ENCODE measurements at regions not wholly inside any gene's neighbourhood (a gene's known extent, or its start where the extent isn't known, plus 50 kb on each side); places are given as distances from the start of the nearest gene placed in this dataset.

GRCh38 chr5:125333416-125333815 is 587.0 kb upstream of the ZNF608 start:
- no peak overlapping the region for H3K4me3 Mint-ChIP-seq
- no peaks in the 10 kb centered on the region for H3K4me1 Mint-ChIP-seq
- no peak overlapping the region for H3K27ac Mint-ChIP-seq
- no peaks in the 10 kb centered on the region for H3K27me3 Mint-ChIP-seq
- no peaks in the 10 kb centered on the region for H3K36me3 Mint-ChIP-seq (ENCODE audit: low read depth)
- peaks cover 8% of the 10 kb centered on the region for H3K9me3 Mint-ChIP-seq
- no peak for ATAC-seq (replicated peaks)

GRCh38 chr5:125336401-125336800 is 590.0 kb upstream of the ZNF608 start:
- H3K4me1 Mint-ChIP-seq, result no peaks in the 10 kb centered on the region
- no peak overlapping the region for H3K4me3 Mint-ChIP-seq
- H3K9me3 Mint-ChIP-seq, result peaks cover 15% of the 10 kb centered on the region
- H3K27me3 Mint-ChIP-seq, result no peaks in the 10 kb centered on the region
- no peak overlapping the region for H3K27ac Mint-ChIP-seq
- no peak for ATAC-seq (replicated peaks)
- H3K36me3 Mint-ChIP-seq (ENCODE audit: low read depth), result no peaks in the 10 kb centered on the region

DNA sequence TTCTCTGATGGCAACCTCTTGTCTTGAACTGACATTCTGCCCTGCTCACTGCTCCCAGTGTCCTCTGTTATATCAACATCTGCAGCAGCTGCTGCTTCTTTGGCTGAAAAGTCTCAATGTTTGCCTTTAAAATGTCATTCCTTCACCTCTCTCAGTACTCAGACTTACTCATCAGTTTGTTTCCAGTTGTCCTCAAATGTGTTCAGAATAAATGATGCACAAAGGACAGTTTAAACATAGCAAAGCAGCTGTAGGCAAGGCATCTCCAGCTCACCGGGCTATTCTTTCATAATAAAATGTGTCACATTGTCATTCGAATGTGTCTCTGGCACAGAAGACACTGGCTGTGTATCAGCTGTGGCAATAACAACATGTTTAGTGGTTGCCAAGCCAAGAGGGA is 590.9 kb upstream of the ZNF608 start:
- ATAC-seq (replicated peaks), result no peak
- no peaks in the 10 kb centered on the region for H3K36me3 Mint-ChIP-seq (ENCODE audit: low read depth)
- no peak overlapping the region for H3K27ac Mint-ChIP-seq
- H3K9me3 Mint-ChIP-seq, result peaks cover 18% of the 10 kb centered on the region
- H3K27me3 Mint-ChIP-seq, result no peaks in the 10 kb centered on the region
- no peak overlapping the region for H3K4me3 Mint-ChIP-seq
- no peaks in the 10 kb centered on the region for H3K4me1 Mint-ChIP-seq

- Mint-ChIP-seq H3K27ac (no peak overlapping the region), H3K4me3 (no peak overlapping the region), H3K9me3 (peaks cover 20% of the 10 kb centered on the region), H3K36me3 (ENCODE audit: low read depth) (no peaks in the 10 kb centered on the region), H3K4me1 (no peaks in the 10 kb centered on the region), H3K27me3 (no peaks in the 10 kb centered on the region)
- no peak for ATAC-seq (replicated peaks)
Observed at GRCh38 chr5:125338440-125339174, 592.2 kb upstream of the ZNF608 start.

DNA sequence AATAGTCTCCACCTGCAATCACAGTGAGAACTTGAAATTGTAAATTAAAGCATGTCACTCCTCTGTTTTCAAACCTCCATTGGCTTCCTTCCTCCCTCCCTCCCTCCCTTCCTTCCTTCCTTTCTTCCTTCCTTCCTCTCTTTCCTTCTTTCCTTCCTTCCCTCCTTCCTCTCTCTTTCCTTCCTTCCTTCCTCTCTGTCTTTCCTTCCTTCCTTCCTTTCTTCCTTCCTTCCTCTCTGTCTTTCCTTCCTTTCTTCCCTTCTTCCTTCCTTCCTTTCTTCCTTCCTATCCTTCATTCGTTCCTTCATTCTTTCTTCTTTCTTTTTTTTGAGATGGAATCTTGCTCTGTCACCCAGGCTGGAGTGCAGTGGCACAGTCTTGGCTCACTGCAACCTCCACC is 595.0 kb upstream of the ZNF608 start:
- peaks cover 22% of the 10 kb centered on the region for H3K9me3 Mint-ChIP-seq

DNA sequence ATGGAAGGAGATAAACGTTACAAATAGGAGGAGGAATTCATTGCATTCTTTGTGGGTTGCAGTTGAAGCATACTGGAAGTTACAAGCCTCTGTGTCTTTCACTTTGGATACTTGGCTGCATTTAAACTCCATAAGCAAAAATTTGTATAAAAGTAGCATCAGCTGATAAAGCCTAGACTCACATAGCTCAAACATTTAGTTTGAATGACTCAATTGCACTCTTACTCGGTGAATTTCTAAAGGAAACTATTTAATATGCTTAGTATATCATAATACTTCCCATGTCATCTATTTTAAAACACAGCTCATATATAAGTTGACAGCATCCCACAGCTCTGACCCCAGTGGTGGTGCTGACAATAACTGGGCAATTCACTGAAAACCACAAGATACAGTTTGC is 596.6 kb upstream of the ZNF608 start:
- Mint-ChIP-seq H3K36me3 (ENCODE audit: low read depth) (no peaks in the 10 kb centered on the region), H3K27me3 (no peaks in the 10 kb centered on the region), H3K9me3 (peaks cover 22% of the 10 kb centered on the region), H3K4me1 (no peaks in the 10 kb centered on the region), H3K27ac (no peak overlapping the region), H3K4me3 (no peak overlapping the region)
- no peak for ATAC-seq (replicated peaks)

More for the DNA sequence above, 595.0 kb upstream of the ZNF608 start:
- no peaks in the 10 kb centered on the region for H3K36me3 Mint-ChIP-seq (ENCODE audit: low read depth)
- ATAC-seq (replicated peaks), result no peak
- no peaks in the 10 kb centered on the region for H3K27me3 Mint-ChIP-seq
- H3K4me3 Mint-ChIP-seq, result no peak overlapping the region
- no peak overlapping the region for H3K27ac Mint-ChIP-seq
- no peaks in the 10 kb centered on the region for H3K4me1 Mint-ChIP-seq

GRCh38 chr5:125346316-125346715 is 599.9 kb upstream of the ZNF608 start:
- Mint-ChIP-seq H3K9me3 (peaks cover 12% of the 10 kb centered on the region), H3K27ac (no peak overlapping the region), H3K4me1 (no peaks in the 10 kb centered on the region), H3K27me3 (no peaks in the 10 kb centered on the region), H3K36me3 (ENCODE audit: low read depth) (no peaks in the 10 kb centered on the region), H3K4me3 (no peak overlapping the region)
- ATAC-seq (replicated peaks), result no peak

DNA sequence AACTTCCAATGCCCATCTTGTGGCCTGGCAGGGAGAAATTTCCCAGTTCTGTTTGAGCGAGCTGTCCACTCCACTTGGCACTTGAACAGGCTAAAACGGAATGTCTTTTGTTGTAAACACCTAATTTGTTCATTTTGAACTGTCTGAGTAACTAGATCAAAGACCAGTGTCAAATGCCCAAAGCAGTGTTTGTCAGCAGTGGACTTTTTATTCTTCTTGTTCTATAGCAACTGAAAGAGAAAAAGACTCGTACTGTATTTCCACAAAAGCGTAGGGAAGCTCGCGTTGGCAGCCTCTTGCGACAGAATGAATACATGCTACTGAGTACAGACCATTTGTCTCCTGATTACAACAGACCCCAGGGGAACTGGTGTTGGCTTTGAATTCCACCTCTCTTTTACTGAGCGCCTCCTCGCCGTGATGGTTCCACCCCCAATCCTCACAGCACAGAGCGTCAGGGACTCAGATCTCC is 601.8 kb upstream of the ZNF608 start:
- H3K4me3 Mint-ChIP-seq, result no peak overlapping the region
- H3K9me3 Mint-ChIP-seq, result peaks cover 9% of the 10 kb centered on the region
- no peaks in the 10 kb centered on the region for H3K36me3 Mint-ChIP-seq (ENCODE audit: low read depth)
- no peak overlapping the region for H3K27ac Mint-ChIP-seq
- ATAC-seq (replicated peaks), result no peak
- no peaks in the 10 kb centered on the region for H3K27me3 Mint-ChIP-seq
- H3K4me1 Mint-ChIP-seq, result no peaks in the 10 kb centered on the region

GRCh38 chr5:125348936-125349831 is 602.7 kb upstream of the ZNF608 start:
- no peak overlapping the region for H3K27ac Mint-ChIP-seq
- peaks cover 7% of the 10 kb centered on the region for H3K9me3 Mint-ChIP-seq
- no peaks in the 10 kb centered on the region for H3K4me1 Mint-ChIP-seq
- no peaks in the 10 kb centered on the region for H3K36me3 Mint-ChIP-seq (ENCODE audit: low read depth)
- no peaks in the 10 kb centered on the region for H3K27me3 Mint-ChIP-seq
- H3K4me3 Mint-ChIP-seq, result no peak overlapping the region
- no peak for ATAC-seq (replicated peaks)

GRCh38 chr5:125357660-125358059 is 611.2 kb upstream of the ZNF608 start:
- H3K9me3 Mint-ChIP-seq, result peaks cover 31% of the 10 kb centered on the region
- H3K4me1 Mint-ChIP-seq, result no peaks in the 10 kb centered on the region
- H3K27ac Mint-ChIP-seq, result no peak overlapping the region
- H3K36me3 Mint-ChIP-seq (ENCODE audit: low read depth), result no peaks in the 10 kb centered on the region
- no peak for ATAC-seq (replicated peaks)
- H3K4me3 Mint-ChIP-seq, result no peak overlapping the region
- no peaks in the 10 kb centered on the region for H3K27me3 Mint-ChIP-seq

DNA sequence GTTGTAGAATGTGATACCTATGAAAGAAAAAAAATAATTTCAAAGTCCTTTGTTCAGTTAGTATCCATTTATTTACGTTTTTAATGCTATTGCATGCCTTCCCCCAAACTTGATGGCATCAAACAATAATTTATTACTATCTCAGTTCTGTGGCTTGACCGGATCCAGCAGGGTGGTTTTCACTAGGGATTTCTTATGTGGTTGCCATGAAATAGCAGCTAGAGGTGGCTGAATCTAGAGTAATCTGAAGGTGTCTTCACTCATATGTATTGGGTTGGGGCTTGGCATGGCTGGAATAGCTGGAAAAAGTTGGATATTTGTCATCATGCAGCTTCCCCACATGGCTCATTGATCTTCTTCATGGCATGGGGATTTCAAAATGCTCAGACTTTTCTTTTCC is 619.3 kb upstream of the ZNF608 start:
- Mint-ChIP-seq H3K4me3 (no peak overlapping the region), H3K36me3 (ENCODE audit: low read depth) (no peaks in the 10 kb centered on the region), H3K27ac (no peak overlapping the region), H3K4me1 (no peaks in the 10 kb centered on the region), H3K27me3 (no peaks in the 10 kb centered on the region), H3K9me3 (peaks cover 10% of the 10 kb centered on the region)
- ATAC-seq (replicated peaks), result no peak

GRCh38 chr5:125367702-125368101 is 621.3 kb upstream of the ZNF608 start:
- no peak for ATAC-seq (replicated peaks)
- H3K4me3 Mint-ChIP-seq, result no peak overlapping the region
- no peaks in the 10 kb centered on the region for H3K27me3 Mint-ChIP-seq
- H3K27ac Mint-ChIP-seq, result no peak overlapping the region
- H3K36me3 Mint-ChIP-seq (ENCODE audit: low read depth), result no peaks in the 10 kb centered on the region
- H3K9me3 Mint-ChIP-seq, result peaks cover 10% of the 10 kb centered on the region
- no peaks in the 10 kb centered on the region for H3K4me1 Mint-ChIP-seq

DNA sequence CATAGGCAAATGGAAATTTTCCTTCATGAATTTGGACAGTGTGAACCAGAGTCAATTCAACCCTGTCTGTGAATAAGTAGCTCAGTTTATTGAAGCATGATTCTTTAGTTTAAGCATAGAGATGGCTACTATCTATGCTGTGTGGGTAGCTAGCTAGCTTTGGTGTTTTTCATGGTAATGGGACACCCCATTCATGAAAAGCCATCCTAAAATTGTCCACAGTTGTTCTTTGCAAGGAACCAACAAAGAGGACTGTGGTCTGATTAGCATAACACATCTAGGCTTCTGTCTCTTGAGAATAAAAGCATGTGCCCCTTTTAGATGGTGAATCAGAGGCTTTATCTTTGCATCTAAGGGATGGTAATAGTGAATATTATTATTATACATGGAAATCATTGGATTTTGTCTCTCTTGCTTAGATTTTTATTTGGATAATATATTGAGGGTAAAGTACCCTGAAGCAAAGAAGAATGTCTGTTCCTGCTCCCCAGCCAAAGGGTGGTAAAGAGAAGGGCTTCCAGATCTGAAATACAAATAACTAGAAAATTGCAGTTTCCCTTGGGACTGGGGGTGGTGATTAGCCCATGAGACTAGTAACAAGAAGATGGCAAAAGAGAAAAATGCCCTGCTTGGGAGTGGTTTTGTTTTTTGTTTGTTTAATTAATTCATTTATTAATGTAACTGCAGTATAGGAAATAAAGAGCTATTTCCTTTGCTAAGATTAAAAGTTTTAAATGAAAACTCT is 624.2 kb upstream of the ZNF608 start:
- peaks cover 10% of the 10 kb centered on the region for H3K9me3 Mint-ChIP-seq
- ATAC-seq (replicated peaks), result no peak
- no peak overlapping the region for H3K4me3 Mint-ChIP-seq
- no peaks in the 10 kb centered on the region for H3K27me3 Mint-ChIP-seq
- H3K36me3 Mint-ChIP-seq (ENCODE audit: low read depth), result no peaks in the 10 kb centered on the region
- H3K4me1 Mint-ChIP-seq, result no peaks in the 10 kb centered on the region
- H3K27ac Mint-ChIP-seq, result no peak overlapping the region

DNA sequence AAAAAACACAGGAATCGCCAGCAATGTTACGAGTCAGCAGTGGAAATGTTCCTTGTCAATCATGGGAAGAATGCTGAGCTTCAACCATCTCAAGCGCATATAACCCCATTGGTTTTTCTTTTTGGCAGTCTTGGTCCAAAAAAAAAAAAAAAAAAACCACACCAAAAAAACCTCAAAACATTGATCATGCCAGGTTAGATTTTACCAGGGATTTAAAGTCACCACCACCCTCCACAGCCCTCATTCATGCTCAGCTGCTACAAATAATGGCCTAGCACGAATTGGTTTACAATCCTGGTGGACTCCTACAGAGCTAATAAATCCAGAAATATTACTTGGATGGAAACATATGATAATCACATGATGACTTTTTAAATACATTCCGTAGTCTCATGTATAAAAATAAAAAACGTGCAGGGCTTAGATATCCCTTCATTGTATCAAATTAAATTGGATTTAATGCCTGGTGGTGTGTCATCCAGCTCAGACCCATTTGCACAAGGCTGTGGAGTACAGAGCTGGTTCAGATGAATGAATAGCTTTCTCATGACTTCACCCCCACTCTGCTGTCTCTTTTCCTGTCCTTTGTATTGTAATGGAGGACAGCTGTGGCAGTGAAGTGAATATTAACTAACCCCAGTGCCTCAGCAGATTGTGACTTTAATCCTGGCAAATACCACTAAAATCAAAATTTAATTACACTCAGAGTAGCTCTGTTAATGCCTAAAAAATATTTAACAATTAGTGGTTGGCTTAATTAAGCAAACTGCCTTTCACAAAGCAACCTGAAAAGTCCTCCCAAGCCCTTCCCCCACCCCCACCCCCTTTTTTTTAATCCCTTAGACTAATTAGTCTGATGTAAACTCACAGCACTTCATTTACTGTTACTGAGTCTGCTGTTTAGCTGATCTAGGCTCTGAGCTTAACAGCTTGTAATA is 626.5 kb upstream of the ZNF608 start:
- H3K9me3 Mint-ChIP-seq, result peaks cover 6% of the 10 kb centered on the region
- H3K27me3 Mint-ChIP-seq, result no peaks in the 10 kb centered on the region
- no peaks in the 10 kb centered on the region for H3K4me1 Mint-ChIP-seq
- H3K36me3 Mint-ChIP-seq (ENCODE audit: low read depth), result no peaks in the 10 kb centered on the region
- no peak for ATAC-seq (replicated peaks)
- no peak overlapping the region for H3K4me3 Mint-ChIP-seq
- no peak overlapping the region for H3K27ac Mint-ChIP-seq

All from activated T-helper 17 cell treated with anti-CD3 and anti-CD28 coated beads, Interleukin-2, amount 50 U/mL, for 72 hours (primary cell).